Adrenal gland (tissue), 9 donors: ENCODE measurements at regions not wholly inside any gene's neighbourhood (a gene's known extent, or its start where the extent isn't known, plus 50 kb on each side); places are given as distances from the start of the nearest gene placed in this dataset.

Experiments used
- DNase-seq, 7 donors: peaks; one replicate each; pipeline ENCODE4 v3.0.0-alpha.2; 2019 to 2020
- H3K27ac ChIP-seq, 5 donors: fragments of 200-600 bp; sonication (generic) in 4 of 5; 1 replicate in 3 of 5; 2 replicates in 2 of 5; pipeline versions ENCODE4 v1.5.1 to v1.8.0; 2016 to 2020; ENCODE audit warnings: mild to moderate bottlenecking in 1 of 5
- H3K27me3 ChIP-seq: fragments of 200-600 bp; 2 replicates; pipeline ENCODE4 v1.8.0; 2021
- H3K36me3 ChIP-seq, 2 donors: fragments of 200-600 bp; replicated peaks in 1 of 2; 1 replicate in 1 of 2; 2 replicates in 1 of 2; pipeline versions ENCODE4 v1.5.1 to v1.8.0; 2018 to 2022
- H3K4me1 ChIP-seq, 2 donors: fragments of 200-600 bp; replicated peaks in 1 of 2; 1 replicate in 1 of 2; 2 replicates in 1 of 2; pipeline versions ENCODE4 v1.5.1 to v1.8.0; 2018 to 2021
- H3K4me3 ChIP-seq, 4 donors: fragments of 200-600 bp; sonication (generic) in 3 of 4; one replicate each; pipeline ENCODE4 v1.5.1; 2016 to 2018
- H3K9me3 ChIP-seq, 3 donors: fragments of 200-600 bp; sonication (generic) in 1 of 3; replicated peaks in 1 of 3; 1 replicate in 2 of 3; 2 replicates in 1 of 3; pipeline versions ENCODE4 v1.5.1 to v1.8.0; 2016 to 2021
- POLR2A ChIP-seq, 2 donors: fragments of 450-650 bp; IDR thresholded peaks; one replicate each; pipeline ENCODE4 v1.6.1; 2017; ENCODE audit warnings: antibody characterized with exemption in 2 of 2, mild to moderate bottlenecking in 2 of 2, moderate library complexity in 1 of 2
- WGBS, 4 donors: extraction: QIAGEN DNeasy Blood & Tissue Kit in 2 of 4; methylation state at CpG; one replicate each; pipeline versions ENCODE4 v1.1.5 to v1.1.7; 2013 to 2017; 5-methylcytosine and 5-hydroxymethylcytosine counted together
- intact Hi-C, 2 donors: fragments of 100-400 bp; cut with DNase I; formaldehyde crosslinking; loops; one replicate each; pipeline versions ENCODE4 v1.14.1 to v1.15.0; 2022 to 2023
- TF ChIP-seq, protein P1 (sequence below), 6 experiments: fragments of 450-650 bp in 4 of 6; fragments of 200-600 bp in 2 of 6; sonication (generic) in 1 of 6; IDR thresholded peaks; 1 replicate in 5 of 6; 2 replicates in 1 of 6; pipeline versions ENCODE4 v1.5.1 to v1.8.0; 2016 to 2021; ENCODE audit warnings: antibody characterized with exemption in 6 of 6, mild to moderate bottlenecking in 2 of 6, moderate library complexity in 1 of 6
- donor health status: healthy with polysubstance abuse.
- donor health status: Bipolar disorder and iron deficiency.
- donor health status: DM: yes; HTN: yes; CAD: no.
- donor health status: DM: no; HTN: no; CAD: no.
- donor health status: DM: no; HTN: no; CAD: no.

- no peaks in the 10 kb centered on the region for H3K27me3 ChIP-seq
- no peaks in the 10 kb centered on the region for H3K36me3 ChIP-seq
- no peaks in the 10 kb centered on the region for H3K9me3 ChIP-seq
- intact Hi-C loops = no loop called here
- no peak for DNase-seq
- H3K27ac ChIP-seq = no peak overlapping the region
- no peaks in the 10 kb centered on the region for H3K4me1 ChIP-seq
- 76 to 86% (median 81%) methylated on average over 2 of the region's 2 CpGs for WGBS, 4 donors
- no peak overlapping the region for H3K4me3 ChIP-seq
- TF ChIP-seq, protein P1, sequence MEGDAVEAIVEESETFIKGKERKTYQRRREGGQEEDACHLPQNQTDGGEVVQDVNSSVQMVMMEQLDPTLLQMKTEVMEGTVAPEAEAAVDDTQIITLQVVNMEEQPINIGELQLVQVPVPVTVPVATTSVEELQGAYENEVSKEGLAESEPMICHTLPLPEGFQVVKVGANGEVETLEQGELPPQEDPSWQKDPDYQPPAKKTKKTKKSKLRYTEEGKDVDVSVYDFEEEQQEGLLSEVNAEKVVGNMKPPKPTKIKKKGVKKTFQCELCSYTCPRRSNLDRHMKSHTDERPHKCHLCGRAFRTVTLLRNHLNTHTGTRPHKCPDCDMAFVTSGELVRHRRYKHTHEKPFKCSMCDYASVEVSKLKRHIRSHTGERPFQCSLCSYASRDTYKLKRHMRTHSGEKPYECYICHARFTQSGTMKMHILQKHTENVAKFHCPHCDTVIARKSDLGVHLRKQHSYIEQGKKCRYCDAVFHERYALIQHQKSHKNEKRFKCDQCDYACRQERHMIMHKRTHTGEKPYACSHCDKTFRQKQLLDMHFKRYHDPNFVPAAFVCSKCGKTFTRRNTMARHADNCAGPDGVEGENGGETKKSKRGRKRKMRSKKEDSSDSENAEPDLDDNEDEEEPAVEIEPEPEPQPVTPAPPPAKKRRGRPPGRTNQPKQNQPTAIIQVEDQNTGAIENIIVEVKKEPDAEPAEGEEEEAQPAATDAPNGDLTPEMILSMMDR (IDR thresholded peaks at IDR 0.05) = no peak
- no peak for TF ChIP-seq POLR2A (IDR thresholded peaks at IDR 0.05)
These were observed 325.4 kb upstream of the SMIM31 start for GRCh38 chr4:164428561-164428960.

DNA sequence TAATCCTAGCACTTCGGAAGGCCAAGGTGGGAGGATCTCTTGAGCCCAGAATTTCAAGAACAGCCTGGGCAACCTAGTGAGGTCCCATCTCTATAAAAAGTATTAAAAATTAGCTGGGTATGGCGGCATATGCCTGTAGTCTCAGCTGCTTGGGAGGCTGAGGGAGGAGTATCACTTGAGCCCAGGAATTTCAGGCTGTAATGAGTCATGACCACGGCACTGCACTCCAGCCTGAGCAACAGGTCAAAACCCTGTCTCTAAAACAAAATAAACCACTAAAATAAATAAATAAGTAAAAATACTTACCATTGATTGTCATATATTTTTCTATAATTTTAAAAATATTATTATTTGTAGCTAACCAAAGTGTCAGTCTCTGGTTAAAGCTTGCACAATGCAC, 315.6 kb upstream of the SMIM31 start:
- DNase-seq = no peak
- Histone ChIP-seq H3K4me3 (no peak overlapping the region), H3K4me1 (no peaks in the 10 kb centered on the region), H3K27me3 (no peaks in the 10 kb centered on the region), H3K9me3 (no peaks in the 10 kb centered on the region), H3K27ac (no peak overlapping the region), H3K36me3 (no peaks in the 10 kb centered on the region)
- TF ChIP-seq, protein P1 (IDR thresholded peaks at IDR 0.05) = no peak
- no peak for TF ChIP-seq POLR2A (IDR thresholded peaks at IDR 0.05)
- intact Hi-C loops = no loop called here
- WGBS, 4 donors = 65 to 78% (median 73%) methylated on average over 3 of the region's 3 CpGs

DNA sequence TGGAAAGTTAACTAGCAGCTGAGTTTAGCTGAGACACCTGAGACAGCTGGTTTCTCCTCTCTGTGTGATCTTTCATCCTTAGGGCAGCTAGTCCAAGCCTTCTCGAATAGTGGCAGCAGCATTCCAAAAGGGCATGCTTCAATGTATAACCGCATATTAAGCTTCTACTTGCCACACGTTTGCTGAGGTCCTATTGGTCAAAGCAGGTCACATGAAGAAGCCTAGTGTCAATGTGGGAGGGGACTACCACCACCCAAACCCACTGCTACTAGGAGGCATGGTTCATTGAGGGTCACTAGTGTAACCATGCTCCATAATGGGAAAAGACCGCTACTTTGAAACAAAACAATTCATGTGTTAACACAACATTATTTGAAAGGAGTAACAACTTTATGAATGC, 314.9 kb upstream of the SMIM31 start:
- intact Hi-C loops = no loop called here
- no peak overlapping the region for H3K27ac ChIP-seq
- no peak overlapping the region for H3K4me3 ChIP-seq
- H3K4me1 ChIP-seq = no peaks in the 10 kb centered on the region
- 61 to 71% (median 64%) methylated on average over 4 of the region's 4 CpGs for WGBS, 4 donors
- TF ChIP-seq POLR2A (IDR thresholded peaks at IDR 0.05) = no peak
- TF ChIP-seq, protein P1 (IDR thresholded peaks at IDR 0.05) = no peak
- no peaks in the 10 kb centered on the region for H3K27me3 ChIP-seq
- H3K9me3 ChIP-seq = no peaks in the 10 kb centered on the region
- no peaks in the 10 kb centered on the region for H3K36me3 ChIP-seq
- DNase-seq = no peak

GRCh38 chr4:164440199-164440598, 313.7 kb upstream of the SMIM31 start:
- H3K36me3 ChIP-seq = no peaks in the 10 kb centered on the region
- H3K27ac ChIP-seq = no peak overlapping the region
- WGBS, 4 donors = 67 to 83% (median 79%) methylated on average over 1 of the region's 1 CpG
- no peaks in the 10 kb centered on the region for H3K9me3 ChIP-seq
- intact Hi-C loops = no loop called here
- DNase-seq = no peak
- no peak overlapping the region for H3K4me3 ChIP-seq
- H3K27me3 ChIP-seq = no peaks in the 10 kb centered on the region
- H3K4me1 ChIP-seq = no peaks in the 10 kb centered on the region
- TF ChIP-seq, protein P1 (IDR thresholded peaks at IDR 0.05) = no peak
- TF ChIP-seq POLR2A (IDR thresholded peaks at IDR 0.05) = no peak
